HG02852 (cell line): ENCODE measurements at regions not wholly inside any gene's neighbourhood (a gene's known extent, or its start where the extent isn't known, plus 50 kb on each side); places are given as distances from the start of the nearest gene placed in this dataset.

Experiments
- ATAC-seq: cut with Tn5 transposase; IDR thresholded peaks from one replicate; pipeline ENCODE4 v1.9.1; 2021; ENCODE audit warnings: mild to moderate bottlenecking, moderate library complexity; ENCODE audit not compliant: unreplicated experiment

- ATAC-seq: no peak
Observed at GRCh38 chrX:82070948-82071347, 869.0 kb downstream of the SH3BGRL start.

DNA sequence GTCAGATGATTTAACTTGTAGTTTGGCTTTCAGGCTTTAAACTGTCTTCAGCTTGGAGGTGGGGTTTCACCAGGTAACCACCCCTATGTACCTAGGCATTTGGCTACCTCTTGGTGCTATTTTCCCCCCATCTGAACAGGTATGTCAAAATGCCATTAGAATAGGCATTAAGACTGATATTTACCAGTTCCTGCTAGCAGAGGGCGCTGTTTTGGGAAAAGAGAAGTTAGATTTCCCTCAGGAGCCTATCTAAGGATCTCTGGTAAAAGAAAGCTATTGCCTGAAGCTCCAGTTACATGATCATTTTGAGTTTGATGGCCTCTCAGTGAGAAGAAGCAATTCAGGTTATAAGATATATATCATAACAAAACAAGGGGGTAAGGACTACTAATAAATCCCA is 879.1 kb downstream of the SH3BGRL start:
- no peak for ATAC-seq

GRCh38 chrX:82087699-82088098 is 885.8 kb downstream of the SH3BGRL start:
- ATAC-seq: no peak

- no peak for ATAC-seq
Observed at GRCh38 chrX:82092307-82092706, 890.4 kb downstream of the SH3BGRL start.

DNA sequence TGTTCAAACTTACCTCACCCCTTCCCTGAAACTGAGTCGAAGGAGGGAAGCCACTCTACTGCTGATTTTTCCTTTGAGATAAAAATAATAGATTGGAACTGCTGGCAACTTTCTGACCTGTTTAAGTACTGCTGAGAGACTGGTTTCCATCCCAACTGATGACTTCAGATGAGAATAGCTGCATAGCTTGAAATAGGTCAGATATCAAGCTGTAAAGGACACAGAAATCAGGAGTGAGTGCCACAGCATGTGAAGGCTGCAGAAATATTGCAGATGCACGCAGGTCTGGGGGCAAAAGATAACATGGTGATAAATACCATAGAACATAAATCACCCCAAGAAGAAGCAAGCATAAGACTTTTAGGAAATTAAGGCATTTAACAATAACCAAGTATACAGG is 923.2 kb downstream of the SH3BGRL start:
- no peak for ATAC-seq

- peak; percentile 92 for ATAC-seq
Observed at GRCh38 chrX:82127228-82128123, 925.6 kb downstream of the SH3BGRL start.

DNA sequence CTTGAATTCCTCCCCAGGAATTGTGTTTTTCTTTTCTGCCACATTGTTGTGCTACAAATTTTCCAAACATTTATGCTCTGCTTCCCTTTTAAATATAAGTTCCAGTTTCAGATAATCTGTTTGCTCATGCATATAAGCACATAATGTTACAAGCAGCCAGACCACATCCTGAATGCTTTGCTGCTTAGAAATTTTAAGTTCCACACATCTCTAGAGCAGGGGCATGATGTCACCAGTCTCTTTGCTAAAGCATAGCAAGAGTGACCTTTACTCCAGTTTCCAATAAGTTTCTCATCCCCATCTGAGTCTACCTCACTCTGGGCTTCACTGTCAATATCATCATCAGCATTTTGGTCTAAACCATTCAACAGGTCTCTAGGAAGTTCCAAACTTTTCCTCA is 932.5 kb downstream of the SH3BGRL start:
- ATAC-seq: no peak

- ATAC-seq: no peak
Observed at GRCh38 chrX:82141942-82142341, 940.0 kb downstream of the SH3BGRL start.

DNA sequence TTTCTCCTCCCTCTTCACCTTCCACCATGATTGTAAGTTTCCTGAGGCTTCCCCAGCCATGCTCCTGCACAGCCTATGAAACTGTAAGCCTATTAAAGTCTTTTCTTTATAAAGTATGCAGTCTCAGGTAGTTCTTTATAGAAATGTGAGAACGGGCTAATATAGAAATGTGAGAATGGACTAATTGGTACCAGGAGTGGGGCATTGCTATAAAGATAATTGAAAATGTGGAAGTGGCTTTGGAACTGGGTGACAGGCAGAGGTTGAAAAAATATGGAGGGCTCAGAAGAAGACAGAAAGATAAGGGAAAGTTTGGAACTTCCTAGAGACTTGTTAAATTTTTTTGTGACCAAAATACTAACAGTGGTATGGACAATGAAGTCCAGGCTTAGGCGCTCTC is 959.3 kb downstream of the SH3BGRL start:
- ATAC-seq: no peak

GRCh38 chrX:82163701-82164100 is 961.8 kb downstream of the SH3BGRL start:
- no peak for ATAC-seq

DNA sequence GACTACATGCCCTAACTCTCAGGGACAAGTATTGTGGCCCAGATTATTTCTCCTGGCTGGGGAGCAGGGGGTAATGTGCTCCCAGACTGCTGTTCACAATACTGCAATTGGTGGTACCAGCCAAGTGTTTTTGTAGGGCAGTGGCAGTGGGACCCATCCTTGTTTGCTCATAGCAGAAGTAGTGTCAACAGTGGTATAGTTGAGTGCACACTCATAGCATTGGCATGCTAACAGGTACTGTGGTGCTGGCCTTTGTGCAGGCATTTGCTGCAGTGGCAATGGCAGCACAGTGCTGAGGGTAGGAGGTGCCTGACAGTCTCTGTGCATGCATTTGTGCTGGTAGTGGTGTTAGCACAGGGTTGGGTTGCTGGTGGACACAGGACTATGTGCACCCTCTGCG is 995.0 kb downstream of the SH3BGRL start:
- ATAC-seq: no peak

GRCh38 chrX:82208975-82209374 is 1007.1 kb downstream of the SH3BGRL start:
- no peak for ATAC-seq

DNA sequence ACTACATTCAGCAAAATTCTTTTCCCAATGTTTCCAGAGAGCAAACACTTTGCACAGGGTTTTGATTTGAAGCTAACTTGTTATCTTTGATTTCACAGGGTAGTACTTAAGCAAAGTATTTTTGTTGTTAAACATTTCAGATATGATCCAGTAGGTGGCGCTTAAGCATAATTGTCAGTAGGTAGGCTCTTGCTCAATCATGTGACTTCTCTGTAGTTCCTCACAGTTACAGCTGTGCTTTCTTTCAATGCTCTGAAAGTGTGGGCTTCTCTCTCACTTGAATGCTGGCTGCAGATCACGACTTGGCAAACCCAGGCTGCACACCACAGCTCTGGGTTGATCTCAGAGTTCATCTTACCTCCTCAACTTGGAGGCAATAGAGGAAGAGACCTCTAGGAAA is 1016.5 kb downstream of the SH3BGRL start:
- peak; percentile 94 for ATAC-seq

GRCh38 chrX:82219129-82219528 is 1017.2 kb downstream of the SH3BGRL start:
- ATAC-seq: no peak

DNA sequence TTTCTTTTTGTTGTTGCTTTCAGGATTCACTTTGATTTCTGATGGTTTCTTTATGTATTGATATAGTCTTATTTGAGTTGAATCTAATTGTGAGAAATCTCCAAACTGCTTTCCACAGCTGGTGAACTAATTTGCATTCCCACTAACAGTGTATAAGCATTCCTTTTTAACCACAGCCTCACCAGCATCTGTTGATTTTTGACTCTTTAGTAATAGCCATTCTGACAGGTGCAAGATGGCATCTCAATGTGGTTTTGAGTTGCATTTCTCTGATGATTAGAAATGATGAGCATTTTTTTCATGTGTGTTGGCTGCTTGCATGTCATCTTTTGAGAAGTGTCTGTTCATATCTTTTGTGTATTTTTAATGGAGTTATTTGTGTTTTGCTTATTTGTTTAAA is 1023.1 kb downstream of the SH3BGRL start:
- no peak for ATAC-seq

DNA sequence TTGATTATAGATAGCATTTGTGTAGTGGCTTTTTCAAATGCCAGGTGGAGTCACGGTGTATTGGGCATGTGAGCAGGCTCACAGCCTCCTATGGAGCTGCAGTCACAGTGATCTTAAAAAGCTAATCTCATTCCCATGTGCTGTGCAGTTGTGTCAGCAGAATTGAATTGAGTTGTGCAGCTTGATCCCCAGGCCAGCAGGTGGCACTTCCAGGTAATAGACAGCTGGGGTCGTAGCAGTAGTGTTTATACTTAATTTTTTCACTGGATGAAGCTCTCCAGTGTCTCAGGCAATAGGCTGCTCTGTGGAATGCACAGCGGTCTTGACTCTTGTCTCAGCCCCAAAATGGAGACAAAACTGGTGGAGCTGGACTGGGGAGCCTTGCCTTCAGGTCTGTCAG is 1028.1 kb downstream of the SH3BGRL start:
- ATAC-seq: no peak

DNA sequence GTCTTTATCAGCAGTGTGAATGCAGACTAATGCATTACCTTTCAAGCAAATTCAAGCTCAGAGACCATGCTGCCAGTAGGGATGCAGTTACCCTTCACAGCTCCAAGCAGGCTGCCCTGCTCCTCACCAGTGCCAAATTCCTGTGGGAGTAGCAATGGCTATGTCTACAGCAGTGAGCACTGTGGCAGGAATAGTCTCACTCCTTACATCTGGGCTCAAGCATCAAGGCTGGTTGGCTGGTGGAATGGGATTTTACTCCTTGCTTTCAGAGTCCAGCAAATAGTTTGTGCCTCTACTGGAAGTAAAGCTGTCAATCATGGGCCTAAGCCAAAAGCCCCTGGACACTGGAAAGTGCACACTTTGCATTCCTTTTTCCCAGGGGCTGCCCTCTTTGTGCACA is 1030.8 kb downstream of the SH3BGRL start:
- no peak for ATAC-seq

- ATAC-seq: no peak
Observed at GRCh38 chrX:82237328-82237727, 1035.4 kb downstream of the SH3BGRL start.
